ENCODE measurements at regions not wholly inside any gene's neighbourhood (a gene's known extent, or its start where the extent isn't known, plus 50 kb on each side); places are given as distances from the start of the nearest gene placed in this dataset.

DNA sequence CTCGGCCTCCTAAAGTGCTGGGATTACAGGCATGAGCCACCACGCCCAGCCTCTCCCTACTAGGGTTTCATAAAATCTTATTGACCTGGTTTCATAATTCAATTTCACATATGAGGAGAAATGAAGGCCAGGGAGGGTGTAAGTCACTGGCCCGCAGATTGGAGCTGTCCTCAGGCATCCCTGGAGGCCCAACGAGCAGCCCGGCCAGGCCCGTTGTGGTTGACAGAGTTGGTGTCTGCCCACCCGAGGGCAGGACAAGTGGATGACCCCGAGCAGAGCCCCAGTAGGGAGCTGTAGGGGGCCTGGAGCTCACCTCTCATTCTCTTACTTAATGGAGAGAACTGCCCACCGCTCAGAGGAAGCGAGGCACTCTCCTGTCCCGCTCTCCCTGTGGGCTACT lies 78.9 kb downstream of the CPN2 start:
- TF ChIP-seq GATA2 (IDR thresholded peaks at IDR 0.05; ENCODE audit: low read depth, low read length) (no peak), GATA3 (IDR thresholded peaks at IDR 0.05; ENCODE audit: low read depth, low read length) (no peak)

Measured in SH-SY5Y (cell line).